IPS-15b (cell line): ENCODE measurements at regions not wholly inside any gene's neighbourhood (a gene's known extent, or its start where the extent isn't known, plus 50 kb on each side); places are given as distances from the start of the nearest gene placed in this dataset.

ENCODE experiments used
- H3K27me3 ChIP-seq: one replicate; pipeline ENCODE4 v1.6.1; 2013; ENCODE audit warnings: low read length; ENCODE audit not compliant: control insufficient read depth, insufficient read depth
- H3K36me3 ChIP-seq: one replicate; pipeline ENCODE4 v1.6.1; 2013; ENCODE audit warnings: low read length; ENCODE audit not compliant: control insufficient read depth, insufficient read depth
- H3K4me1 ChIP-seq: one replicate; pipeline ENCODE4 v1.6.1; 2013; ENCODE audit warnings: mild to moderate bottlenecking, low read length; ENCODE audit not compliant: control insufficient read depth, insufficient read depth
- H3K4me3 ChIP-seq: one replicate; pipeline ENCODE4 v1.5.1; 2013; ENCODE audit warnings: low read depth, low read length
- H3K9ac ChIP-seq: one replicate; pipeline ENCODE4 v1.6.1; 2013; ENCODE audit warnings: low read depth, mild to moderate bottlenecking, low read length
- H3K9me3 ChIP-seq: one replicate; pipeline ENCODE4 v1.6.1; 2013; ENCODE audit warnings: mild to moderate bottlenecking, low read length; ENCODE audit not compliant: control insufficient read depth, insufficient read depth

- H3K9ac ChIP-seq, result no peak overlapping the region
- H3K9me3 ChIP-seq, result no peaks in the 10 kb centered on the region
- H3K36me3 ChIP-seq, result no peaks in the 10 kb centered on the region
- no peaks in the 10 kb centered on the region for H3K4me1 ChIP-seq
- no peak overlapping the region for H3K4me3 ChIP-seq
- no peaks in the 10 kb centered on the region for H3K27me3 ChIP-seq
Observed at GRCh38 chr5:5583023-5583765, 160.7 kb downstream of the ICE1 start.

- H3K9ac ChIP-seq, result no peak overlapping the region
Observed at GRCh38 chr5:5581080-5581479, 158.6 kb downstream of the ICE1 start.

GRCh38 chr5:5576744-5577143 lies 154.3 kb downstream of the ICE1 start:
- H3K9ac ChIP-seq, result no peak overlapping the region
- no peak overlapping the region for H3K4me3 ChIP-seq
- no peaks in the 10 kb centered on the region for H3K27me3 ChIP-seq
- no peaks in the 10 kb centered on the region for H3K36me3 ChIP-seq
- H3K4me1 ChIP-seq, result peaks cover 4% of the 10 kb centered on the region
- H3K9me3 ChIP-seq, result no peaks in the 10 kb centered on the region

More at GRCh38 chr5:5581080-5581479, 158.6 kb downstream of the ICE1 start:
- Histone ChIP-seq H3K4me3 (no peak overlapping the region), H3K27me3 (no peaks in the 10 kb centered on the region), H3K36me3 (no peaks in the 10 kb centered on the region), H3K9me3 (no peaks in the 10 kb centered on the region), H3K4me1 (no peaks in the 10 kb centered on the region)

- Histone ChIP-seq H3K9ac (no peak overlapping the region), H3K27me3 (no peaks in the 10 kb centered on the region), H3K4me3 (no peak overlapping the region), H3K9me3 (no peaks in the 10 kb centered on the region), H3K4me1 (peaks cover 4% of the 10 kb centered on the region), H3K36me3 (no peaks in the 10 kb centered on the region)
Observed at GRCh38 chr5:5575461-5575860, 153.0 kb downstream of the ICE1 start.

GRCh38 chr5:5573798-5574380 lies 151.4 kb downstream of the ICE1 start:
- no peaks in the 10 kb centered on the region for H3K9me3 ChIP-seq

GRCh38 chr5:5572976-5573797 lies 150.7 kb downstream of the ICE1 start:
- no peaks in the 10 kb centered on the region for H3K36me3 ChIP-seq
- H3K27me3 ChIP-seq, result no peaks in the 10 kb centered on the region
- no peak overlapping the region for H3K9ac ChIP-seq

More at GRCh38 chr5:5573798-5574380, 151.4 kb downstream of the ICE1 start:
- H3K4me3 ChIP-seq, result no peak overlapping the region
- H3K9ac ChIP-seq, result no peak overlapping the region
- no peaks in the 10 kb centered on the region for H3K36me3 ChIP-seq
- no peaks in the 10 kb centered on the region for H3K27me3 ChIP-seq
- H3K4me1 ChIP-seq, result peaks cover 4% of the 10 kb centered on the region

GRCh38 chr5:5572010-5572865 lies 149.8 kb downstream of the ICE1 start:
- Histone ChIP-seq H3K36me3 (no peaks in the 10 kb centered on the region), H3K27me3 (no peaks in the 10 kb centered on the region), H3K9me3 (no peaks in the 10 kb centered on the region)

More at GRCh38 chr5:5572976-5573797, 150.7 kb downstream of the ICE1 start:
- Histone ChIP-seq H3K4me3 (no peak overlapping the region), H3K9me3 (no peaks in the 10 kb centered on the region), H3K4me1 (peaks cover 4% of the 10 kb centered on the region)

GRCh38 chr5:5570646-5571045 lies 148.2 kb downstream of the ICE1 start:
- Histone ChIP-seq H3K9ac (no peak overlapping the region), H3K4me1 (peaks cover 4% of the 10 kb centered on the region), H3K4me3 (no peak overlapping the region), H3K27me3 (no peaks in the 10 kb centered on the region), H3K36me3 (no peaks in the 10 kb centered on the region), H3K9me3 (no peaks in the 10 kb centered on the region)

More at GRCh38 chr5:5572010-5572865, 149.8 kb downstream of the ICE1 start:
- Histone ChIP-seq H3K4me3 (no peak overlapping the region), H3K4me1 (peaks cover 4% of the 10 kb centered on the region), H3K9ac (no peak overlapping the region)

- peaks cover 4% of the 10 kb centered on the region for H3K4me1 ChIP-seq
- H3K9ac ChIP-seq, result no peak overlapping the region
- H3K36me3 ChIP-seq, result no peaks in the 10 kb centered on the region
- no peaks in the 10 kb centered on the region for H3K27me3 ChIP-seq
- H3K9me3 ChIP-seq, result no peaks in the 10 kb centered on the region
- H3K4me3 ChIP-seq, result no peak overlapping the region
Observed at GRCh38 chr5:5564898-5565297, 142.4 kb downstream of the ICE1 start.

- H3K36me3 ChIP-seq, result no peaks in the 10 kb centered on the region
Observed at GRCh38 chr5:5560016-5560415, 137.5 kb downstream of the ICE1 start.

More at GRCh38 chr5:5560016-5560415, 137.5 kb downstream of the ICE1 start:
- Histone ChIP-seq H3K4me3 (no peak overlapping the region), H3K9me3 (no peaks in the 10 kb centered on the region), H3K4me1 (peaks cover 5% of the 10 kb centered on the region), H3K27me3 (no peaks in the 10 kb centered on the region), H3K9ac (no peak overlapping the region)
